ENCODE measurements at regions not wholly inside any gene's neighbourhood (a gene's known extent, or its start where the extent isn't known, plus 50 kb on each side); places are given as distances from the start of the nearest gene placed in this dataset.

DNA sequence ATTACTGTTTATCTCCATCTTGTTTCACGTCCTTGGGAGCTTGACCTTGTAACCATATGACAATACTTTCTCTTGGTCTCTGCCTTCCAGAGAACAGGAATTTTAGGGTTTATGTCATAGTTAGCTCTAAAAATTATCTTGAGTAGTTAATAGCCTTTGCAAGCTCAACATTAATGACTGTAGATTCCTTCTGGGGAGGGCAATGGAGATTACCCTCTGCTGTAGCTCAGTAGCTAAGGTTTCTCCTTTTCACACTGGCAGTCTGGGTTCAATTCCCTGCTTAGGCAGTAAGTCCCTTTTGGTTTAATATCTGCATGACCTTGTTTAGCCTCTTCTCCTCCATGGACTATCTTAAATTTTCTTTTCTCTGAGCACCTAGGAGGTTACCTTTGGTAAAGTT is 181.7 kb upstream of the GPR101 start:
- TF ChIP-seq, protein P1, sequence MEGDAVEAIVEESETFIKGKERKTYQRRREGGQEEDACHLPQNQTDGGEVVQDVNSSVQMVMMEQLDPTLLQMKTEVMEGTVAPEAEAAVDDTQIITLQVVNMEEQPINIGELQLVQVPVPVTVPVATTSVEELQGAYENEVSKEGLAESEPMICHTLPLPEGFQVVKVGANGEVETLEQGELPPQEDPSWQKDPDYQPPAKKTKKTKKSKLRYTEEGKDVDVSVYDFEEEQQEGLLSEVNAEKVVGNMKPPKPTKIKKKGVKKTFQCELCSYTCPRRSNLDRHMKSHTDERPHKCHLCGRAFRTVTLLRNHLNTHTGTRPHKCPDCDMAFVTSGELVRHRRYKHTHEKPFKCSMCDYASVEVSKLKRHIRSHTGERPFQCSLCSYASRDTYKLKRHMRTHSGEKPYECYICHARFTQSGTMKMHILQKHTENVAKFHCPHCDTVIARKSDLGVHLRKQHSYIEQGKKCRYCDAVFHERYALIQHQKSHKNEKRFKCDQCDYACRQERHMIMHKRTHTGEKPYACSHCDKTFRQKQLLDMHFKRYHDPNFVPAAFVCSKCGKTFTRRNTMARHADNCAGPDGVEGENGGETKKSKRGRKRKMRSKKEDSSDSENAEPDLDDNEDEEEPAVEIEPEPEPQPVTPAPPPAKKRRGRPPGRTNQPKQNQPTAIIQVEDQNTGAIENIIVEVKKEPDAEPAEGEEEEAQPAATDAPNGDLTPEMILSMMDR (conservative IDR thresholded peaks at IDR 0.05; ENCODE audit: low read depth, low read length) = no peak
- TF ChIP-seq EZH2 (IDR thresholded peaks at IDR 0.05; ENCODE audit: borderline replicate concordance, low read depth, low read length, poor library complexity, severe bottlenecking) = no peak
- H3K27ac ChIP-seq (ENCODE audit: low read depth, low read length, poor library complexity, severe bottlenecking) = no peak overlapping the region
- H3K9me3 ChIP-seq (ENCODE audit: low read depth, low read length, poor library complexity, severe bottlenecking) = no peaks in the 10 kb centered on the region
- H3K4me1 ChIP-seq (ENCODE audit: insufficient read depth, low read length, poor library complexity, severe bottlenecking) = no peaks in the 10 kb centered on the region
- peaks cover 4% of the 10 kb centered on the region for H3K27me3 ChIP-seq (replicated peaks; ENCODE audit: insufficient read depth, low read depth, low read length, poor library complexity)
- H3K4me3 ChIP-seq (ENCODE audit: low read depth, low read length, poor library complexity, severe bottlenecking) = no peak overlapping the region
- no peak for DNase-seq (ENCODE audit: low spot score)
- no peaks in the 10 kb centered on the region for H3K36me3 ChIP-seq (ENCODE audit: insufficient read depth, low read length, poor library complexity, severe bottlenecking)
- intact Hi-C loops (cut with micrococcal nuclease; ENCODE audit: unreplicated experiment) = no loop called here
- BruUV-seq (replicated peaks) = no TSS peak
- ChIA-PET POLR2A (ENCODE audit: low non-redundant PET) (no interaction called here), CTCF (no interaction called here)

DNA sequence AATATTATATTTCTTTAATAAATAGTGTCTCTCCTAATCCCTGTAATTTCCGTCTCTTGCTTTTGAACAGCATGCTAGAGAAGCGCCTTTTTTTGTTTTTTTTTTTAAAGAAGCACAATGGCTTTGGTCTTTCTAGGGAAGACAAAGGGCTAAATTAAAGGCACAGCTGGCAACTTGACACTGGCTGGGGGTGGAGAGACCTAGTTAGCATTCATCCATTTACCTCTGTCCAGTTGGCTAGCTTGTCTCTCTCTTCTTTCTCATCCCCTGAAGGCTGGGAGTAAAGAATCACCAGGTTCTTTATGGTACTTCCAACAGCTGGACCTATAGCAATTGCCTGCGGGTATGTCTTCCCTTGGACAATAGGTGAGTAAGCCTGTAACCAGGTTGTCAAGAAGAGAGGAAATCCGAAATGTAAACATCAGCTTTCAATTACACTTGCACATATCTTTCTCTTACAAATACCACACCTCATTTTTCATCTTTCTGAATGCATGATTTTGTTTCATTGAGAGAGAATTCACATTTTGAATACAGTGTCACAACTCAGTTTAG is 178.4 kb upstream of the GPR101 start:
- no peak overlapping the region for H3K27ac ChIP-seq (ENCODE audit: low read depth, low read length, poor library complexity, severe bottlenecking)
- H3K4me1 ChIP-seq (ENCODE audit: insufficient read depth, low read length, poor library complexity, severe bottlenecking) = no peaks in the 10 kb centered on the region
- no peaks in the 10 kb centered on the region for H3K36me3 ChIP-seq (ENCODE audit: insufficient read depth, low read length, poor library complexity, severe bottlenecking)
- ChIA-PET POLR2A (ENCODE audit: low non-redundant PET) (no interaction called here), CTCF (no interaction called here)
- H3K9me3 ChIP-seq (ENCODE audit: low read depth, low read length, poor library complexity, severe bottlenecking) = no peaks in the 10 kb centered on the region
- DNase-seq (ENCODE audit: low spot score) = no peak
- peaks cover 7% of the 10 kb centered on the region for H3K27me3 ChIP-seq (replicated peaks; ENCODE audit: insufficient read depth, low read depth, low read length, poor library complexity)
- no TSS peak for BruUV-seq (replicated peaks)
- TF ChIP-seq, protein P1 (conservative IDR thresholded peaks at IDR 0.05; ENCODE audit: low read depth, low read length) = no peak
- TF ChIP-seq EZH2 (IDR thresholded peaks at IDR 0.05; ENCODE audit: borderline replicate concordance, low read depth, low read length, poor library complexity, severe bottlenecking) = no peak
- no peak overlapping the region for H3K4me3 ChIP-seq (ENCODE audit: low read depth, low read length, poor library complexity, severe bottlenecking)
- intact Hi-C loops (cut with micrococcal nuclease; ENCODE audit: unreplicated experiment) = no loop called here

DNA sequence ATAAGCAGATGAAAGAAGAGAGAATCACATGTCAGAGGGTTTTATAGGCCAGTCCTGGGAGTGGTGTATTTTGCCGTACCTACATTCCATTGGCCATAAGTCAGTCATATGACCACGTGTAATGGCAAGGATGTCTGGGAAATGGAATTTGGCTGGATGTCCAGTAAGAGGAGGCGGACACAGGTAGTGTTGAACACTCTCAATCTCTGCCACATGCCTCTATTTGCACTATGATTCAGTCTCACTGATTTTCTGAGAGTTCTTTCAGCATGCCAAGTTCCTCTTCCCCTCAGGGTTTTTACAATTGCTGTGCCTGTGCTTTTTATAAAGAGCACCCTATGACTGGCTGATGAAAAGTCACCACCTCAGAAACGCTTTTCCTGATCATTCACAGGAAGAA is 164.2 kb upstream of the GPR101 start:
- ChIA-PET CTCF (no interaction called here), POLR2A (ENCODE audit: low non-redundant PET) (no interaction called here)
- Histone ChIP-seq H3K27me3 (replicated peaks; ENCODE audit: insufficient read depth, low read depth, low read length, poor library complexity) (no peaks in the 10 kb centered on the region), H3K4me1 (ENCODE audit: insufficient read depth, low read length, poor library complexity, severe bottlenecking) (no peaks in the 10 kb centered on the region), H3K4me3 (ENCODE audit: low read depth, low read length, poor library complexity, severe bottlenecking) (no peak overlapping the region), H3K9me3 (ENCODE audit: low read depth, low read length, poor library complexity, severe bottlenecking) (no peaks in the 10 kb centered on the region), H3K36me3 (ENCODE audit: insufficient read depth, low read length, poor library complexity, severe bottlenecking) (no peaks in the 10 kb centered on the region), H3K27ac (ENCODE audit: low read depth, low read length, poor library complexity, severe bottlenecking) (no peak overlapping the region)
- no TSS peak for BruUV-seq (replicated peaks)
- intact Hi-C loops (cut with micrococcal nuclease; ENCODE audit: unreplicated experiment) = no loop called here
- TF ChIP-seq, protein P1 (conservative IDR thresholded peaks at IDR 0.05; ENCODE audit: low read depth, low read length) = no peak
- no peak for TF ChIP-seq EZH2 (IDR thresholded peaks at IDR 0.05; ENCODE audit: borderline replicate concordance, low read depth, low read length, poor library complexity, severe bottlenecking)
- no peak for DNase-seq (ENCODE audit: low spot score)

Data from A673 (cell line).